ENCODE measurements at regions not wholly inside any gene's neighbourhood (a gene's known extent, or its start where the extent isn't known, plus 50 kb on each side); places are given as distances from the start of the nearest gene placed in this dataset.

GRCh38 chr3:72220946-72221345 lies 436.0 kb upstream of the PROK2 start:
- no peak for TF ChIP-seq CTCF (IDR thresholded peaks at IDR 0.05)

- TF ChIP-seq CTCF (IDR thresholded peaks at IDR 0.05) = no peak
Observed at GRCh38 chr3:72219752-72220151, 434.8 kb upstream of the PROK2 start.

GRCh38 chr3:72217570-72217969 lies 432.6 kb upstream of the PROK2 start:
- TF ChIP-seq CTCF (IDR thresholded peaks at IDR 0.05) = no peak

GRCh38 chr3:72214066-72214951 lies 429.4 kb upstream of the PROK2 start:
- no peak for TF ChIP-seq CTCF (IDR thresholded peaks at IDR 0.05)

GRCh38 chr3:72213296-72214065 lies 428.5 kb upstream of the PROK2 start:
- TF ChIP-seq CTCF (IDR thresholded peaks at IDR 0.05) = no peak

GRCh38 chr3:72212396-72212795 lies 427.4 kb upstream of the PROK2 start:
- TF ChIP-seq CTCF (IDR thresholded peaks at IDR 0.05) = no peak

GRCh38 chr3:72210261-72210660 lies 425.3 kb upstream of the PROK2 start:
- TF ChIP-seq CTCF (IDR thresholded peaks at IDR 0.05) = no peak
